K562 (cell line): ENCODE measurements at regions not wholly inside any gene's neighbourhood (a gene's known extent, or its start where the extent isn't known, plus 50 kb on each side); places are given as distances from the start of the nearest gene placed in this dataset.

Experiments
- ATAC-seq: fragments of 200-7000 bp; cut with Tn5 transposase; 3 replicates; pipeline ENCODE4 v1.9.1; 2020; ENCODE audit warnings: moderate library complexity
- BruUV-seq: library from RNA; stranded (reverse); fragments of 400-500 nt; replicated peaks from 2 replicates; lab custom pipeline; 2021; lab: Mats Ljungman, UMichigan
- CTCF ChIA-PET: fragments of 300-600 bp; formaldehyde crosslinking; extraction: SDS; loops from one replicate; lab custom pipeline; 2021; ENCODE audit warnings: low intra/inter-chr PET ratio; lab: Yijun Ruan, JAX
- POLR2A ChIA-PET: fragments of 300-600, 350-650 bp; sonication (Branson Sonifier 250); formaldehyde crosslinking; extraction: SDS; loops from one replicate; lab custom pipeline; 2021; ENCODE audit warnings: antibody characterized with exemption, inconsistent platforms; lab: Yijun Ruan, JAX
- DNase-seq, 4 experiments: peaks; one replicate each; pipeline versions ENCODE4 v3.0.0 to v3.0.0-alpha.2; 2011 to 2018; ENCODE audit warnings: low spot score in 3 of 4, mixed read lengths in 3 of 4; ENCODE audit errors: extremely low read depth in 1 of 4
- FAIRE-seq: peaks from 2 replicates; lab custom pipeline; 2011; peaks lifted over from hg19 to GRCh38; lab: Jason Lieb, UNC
- H2AFZ ChIP-seq: 2 replicates; pipeline ENCODE4 v1.6.0; 2011; ENCODE audit warnings: low read depth, low read length, control low read depth, inconsistent platforms
- H3K27ac ChIP-seq: fragments of 200-600 bp; 3 replicates; pipeline ENCODE4 v1.8.0; 2011; ENCODE audit warnings: low read depth, mild to moderate bottlenecking, control low read depth, inconsistent platforms, low read length, moderate library complexity, mixed read lengths; ENCODE audit errors: extremely low read depth
- H3K27me3 ChIP-seq, 2 experiments: fragments of 300-600 bp in 1 of 2; 2 replicates in 1 of 2; 3 replicates in 1 of 2; pipeline versions ENCODE4 v1.6.0 to v1.8.0; 2011; ENCODE audit warnings: inconsistent platforms in 2 of 2, low read length in 2 of 2, mild to moderate bottlenecking in 1 of 2, mixed read lengths in 1 of 2, moderate library complexity in 1 of 2; ENCODE audit not compliant: control insufficient read depth in 2 of 2, insufficient read depth in 2 of 2
- H3K36me3 ChIP-seq: fragments of 300-600 bp; 3 replicates; pipeline ENCODE4 v1.8.0; 2011; ENCODE audit warnings: mild to moderate bottlenecking, low read length, inconsistent platforms; ENCODE audit not compliant: control insufficient read depth, insufficient read depth
- H3K4me1 ChIP-seq, 2 experiments: fragments of 200-600 bp in 1 of 2; replicated peaks in 1 of 2; 2 replicates in 1 of 2; 3 replicates in 1 of 2; pipeline versions ENCODE4 v1.5.1 to v1.8.0; 2011; ENCODE audit warnings: inconsistent platforms in 2 of 2, low read length in 2 of 2, mild to moderate bottlenecking in 1 of 2, mixed read lengths in 1 of 2, moderate library complexity in 1 of 2; ENCODE audit not compliant: control insufficient read depth in 2 of 2, insufficient read depth in 2 of 2
- H3K4me2 ChIP-seq: 2 replicates; pipeline ENCODE4 v1.6.1; 2011; ENCODE audit warnings: low read length, control low read depth, inconsistent platforms, mixed read lengths; ENCODE audit not compliant: insufficient read depth
- H3K4me3 ChIP-seq: fragments of 200-600 bp; sonication (generic), shearing (Covaris generic); 2 replicates; pipeline ENCODE4 v1.5.1; 2016; ENCODE audit warnings: control low read depth, inconsistent platforms
- H3K79me2 ChIP-seq: fragments of 200-600 bp; 3 replicates; pipeline ENCODE4 v1.8.0; 2011; ENCODE audit warnings: low read length, inconsistent platforms; ENCODE audit not compliant: control insufficient read depth, insufficient read depth
- H3K9ac ChIP-seq, 2 experiments: 2 replicates each; pipeline versions ENCODE4 v1.6.0 to v1.6.1; 2011; ENCODE audit warnings: low read depth in 2 of 2, low read length in 2 of 2, control low read depth in 1 of 2, inconsistent platforms in 1 of 2, mild to moderate bottlenecking in 1 of 2, mixed read lengths in 1 of 2; ENCODE audit not compliant: insufficient read depth in 1 of 2
- H3K9me1 ChIP-seq: one replicate; pipeline ENCODE4 v1.6.0; 2011; ENCODE audit warnings: inconsistent platforms, mild to moderate bottlenecking, low read length, moderate library complexity; ENCODE audit not compliant: control insufficient read depth, insufficient read depth
- H3K9me3 ChIP-seq: replicated peaks from 2 replicates; pipeline ENCODE4 v1.5.1; 2011; ENCODE audit warnings: low read depth, low read length, inconsistent platforms; ENCODE audit not compliant: control insufficient read depth, insufficient read depth
- H4K20me1 ChIP-seq: replicated peaks from 2 replicates; pipeline ENCODE4 v1.6.1; 2011; ENCODE audit warnings: low read length, inconsistent platforms, mixed read lengths; ENCODE audit not compliant: control insufficient read depth, insufficient read depth
- MIER1 ChIP-seq: fragments of 450-650 bp; IDR thresholded peaks from 2 replicates; pipeline ENCODE4 v1.6.1; 2016; ENCODE audit warnings: antibody characterized with exemption, mild to moderate bottlenecking, low read depth
- NFIX ChIP-seq: fragments of 250-450 bp; sonication (Bioruptor Pico); IDR thresholded peaks from 2 replicates; pipeline ENCODE4 v1.4.0; 2020; ENCODE audit warnings: low read depth, mild to moderate bottlenecking, moderate library complexity
- PHB ChIP-seq: fragments of 250-450 bp; sonication (Bioruptor Pico); IDR thresholded peaks from 2 replicates; pipeline ENCODE4 v1.5.0; 2021
- POLR2AphosphoS5 ChIP-seq: IDR thresholded peaks from 2 replicates; pipeline ENCODE4 v1.6.1; 2011; ENCODE audit warnings: mild to moderate bottlenecking, low read depth, low read length, moderate library complexity; ENCODE audit not compliant: control insufficient read depth, insufficient read depth
- POLR3A ChIP-seq: IDR thresholded peaks from 2 replicates; pipeline ENCODE4 v1.6.1; 2011; ENCODE audit warnings: borderline replicate concordance, mild to moderate bottlenecking, moderate library complexity; ENCODE audit not compliant: insufficient read length, insufficient read depth; ENCODE audit errors: extremely low read depth
- WGBS: fragments of 100-300 bp; shearing (Covaris generic); methylation state at CpG from one replicate; pipeline ENCODE4 v1.1.6; 2016; ENCODE audit warnings: low coverage, mixed read lengths; ENCODE audit not compliant: insufficient coverage; ENCODE audit errors: missing lambda C conversion rate; 5-methylcytosine and 5-hydroxymethylcytosine counted together
- in situ Hi-C: fragments of 300-500 bp; cut with MboI; formaldehyde crosslinking; loops from 4 replicates; pipeline ENCODE4 v1.15.0; 2018; ENCODE audit warnings: inconsistent platforms, mixed read lengths
- intact Hi-C: fragments of 100-400 bp; cut with micrococcal nuclease; formaldehyde crosslinking; loops from 2 replicates; pipeline ENCODE4 v1.14.2; 2022
- TF ChIP-seq, protein P1 (sequence below), 2 experiments: IDR thresholded peaks; 2 replicates each; pipeline ENCODE4 v1.6.1; 2012; ENCODE audit warnings: improper control_type of control experiment in 2 of 2, low read depth in 2 of 2, low read length in 2 of 2, borderline replicate concordance in 1 of 2
- TF ChIP-seq, protein P2 (sequence below): IDR thresholded peaks from 3 replicates; pipeline ENCODE4 v1.6.1; 2011; ENCODE audit warnings: borderline replicate concordance, mild to moderate bottlenecking; ENCODE audit not compliant: insufficient read length, insufficient read depth

DNA sequence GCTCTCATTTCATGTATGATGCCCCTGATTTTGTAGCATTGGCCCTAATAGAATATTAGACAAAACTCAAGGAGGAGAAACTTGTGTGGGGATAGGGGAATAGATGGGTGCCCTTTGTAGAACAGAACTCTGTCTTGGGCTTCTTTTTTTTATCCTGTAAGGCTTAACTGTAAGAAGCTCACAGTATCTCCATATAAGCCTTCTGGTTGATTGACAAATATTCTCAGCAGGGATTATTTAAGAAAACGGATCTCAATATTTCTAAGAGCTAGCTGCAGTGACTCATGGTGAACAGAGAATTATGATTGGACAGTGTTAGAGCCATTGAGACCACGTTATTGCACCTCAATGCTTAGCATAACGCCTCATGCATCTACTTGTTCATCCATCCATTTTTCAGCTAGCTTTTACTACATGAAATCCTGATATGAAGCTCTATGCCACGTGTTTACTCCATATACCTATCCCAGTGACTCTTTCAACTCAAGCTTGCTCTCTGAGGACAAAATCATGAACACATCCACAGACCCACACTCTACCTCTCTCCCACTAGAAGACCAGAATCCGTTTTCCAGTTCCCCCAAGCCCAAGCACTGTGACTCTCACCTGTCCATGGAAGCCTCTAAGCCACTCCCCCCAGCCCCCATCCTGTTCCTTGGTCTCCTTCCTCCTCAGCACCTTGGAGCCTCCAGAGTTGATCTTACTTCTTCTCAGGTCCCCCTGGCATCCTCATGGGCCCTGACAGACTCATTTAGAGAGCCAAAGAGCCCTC lies 99.2 kb downstream of the BCL2L11 start (continued):
- TF ChIP-seq, protein P1, sequence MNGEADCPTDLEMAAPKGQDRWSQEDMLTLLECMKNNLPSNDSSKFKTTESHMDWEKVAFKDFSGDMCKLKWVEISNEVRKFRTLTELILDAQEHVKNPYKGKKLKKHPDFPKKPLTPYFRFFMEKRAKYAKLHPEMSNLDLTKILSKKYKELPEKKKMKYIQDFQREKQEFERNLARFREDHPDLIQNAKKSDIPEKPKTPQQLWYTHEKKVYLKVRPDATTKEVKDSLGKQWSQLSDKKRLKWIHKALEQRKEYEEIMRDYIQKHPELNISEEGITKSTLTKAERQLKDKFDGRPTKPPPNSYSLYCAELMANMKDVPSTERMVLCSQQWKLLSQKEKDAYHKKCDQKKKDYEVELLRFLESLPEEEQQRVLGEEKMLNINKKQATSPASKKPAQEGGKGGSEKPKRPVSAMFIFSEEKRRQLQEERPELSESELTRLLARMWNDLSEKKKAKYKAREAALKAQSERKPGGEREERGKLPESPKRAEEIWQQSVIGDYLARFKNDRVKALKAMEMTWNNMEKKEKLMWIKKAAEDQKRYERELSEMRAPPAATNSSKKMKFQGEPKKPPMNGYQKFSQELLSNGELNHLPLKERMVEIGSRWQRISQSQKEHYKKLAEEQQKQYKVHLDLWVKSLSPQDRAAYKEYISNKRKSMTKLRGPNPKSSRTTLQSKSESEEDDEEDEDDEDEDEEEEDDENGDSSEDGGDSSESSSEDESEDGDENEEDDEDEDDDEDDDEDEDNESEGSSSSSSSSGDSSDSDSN (IDR thresholded peaks at IDR 0.05; ENCODE audit: borderline replicate concordance in 1 of 2, low read depth in 2 of 2, low read length in 2 of 2), result no peak
- no peak for TF ChIP-seq MIER1
- TF ChIP-seq, protein P2, sequence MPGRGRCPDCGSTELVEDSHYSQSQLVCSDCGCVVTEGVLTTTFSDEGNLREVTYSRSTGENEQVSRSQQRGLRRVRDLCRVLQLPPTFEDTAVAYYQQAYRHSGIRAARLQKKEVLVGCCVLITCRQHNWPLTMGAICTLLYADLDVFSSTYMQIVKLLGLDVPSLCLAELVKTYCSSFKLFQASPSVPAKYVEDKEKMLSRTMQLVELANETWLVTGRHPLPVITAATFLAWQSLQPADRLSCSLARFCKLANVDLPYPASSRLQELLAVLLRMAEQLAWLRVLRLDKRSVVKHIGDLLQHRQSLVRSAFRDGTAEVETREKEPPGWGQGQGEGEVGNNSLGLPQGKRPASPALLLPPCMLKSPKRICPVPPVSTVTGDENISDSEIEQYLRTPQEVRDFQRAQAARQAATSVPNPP, result no peak
- no peak for TF ChIP-seq PHB (CRISPR knock-in tag)
- TF ChIP-seq POLR3A, result no peak
- no peak for TF ChIP-seq NFIX
- TF ChIP-seq, all 486 proteins: peak for 0

DNA sequence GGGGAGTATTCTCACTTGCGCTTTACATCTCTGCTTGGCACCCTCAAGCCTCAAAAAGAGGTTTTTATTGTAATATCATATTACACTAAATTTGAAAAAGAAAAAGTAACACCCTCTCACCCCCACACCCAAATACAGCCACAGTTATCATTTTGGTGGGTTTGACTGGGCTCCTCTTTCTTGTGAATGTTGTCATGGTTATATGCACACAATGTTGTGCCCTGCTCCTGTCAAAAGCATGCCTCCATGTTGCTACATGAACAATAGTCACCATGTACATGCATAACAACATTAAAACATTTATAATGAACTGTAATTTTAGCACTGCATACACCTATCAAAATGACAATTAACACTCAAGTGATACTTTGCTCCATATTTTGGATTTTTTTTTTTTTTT lies 100.2 kb downstream of the BCL2L11 start:
- H3K36me3 ChIP-seq, result no peaks in the 10 kb centered on the region; the same call in 2 of the 3 replicates
- WGBS, result 96% methylated on average over 1 of the region's 1 CpG
- FAIRE-seq (no peak), DNase-seq (no peak), ATAC-seq (no peak)
- no peak overlapping the region for H3K9ac ChIP-seq
- ChIA-PET CTCF (no interaction called here), POLR2A (interaction anchor here (0.9 kb wide), 1 partner anchor 24 kb away, joined by 4 read pairs; no protein-coding TSS in a partner anchor)
- no peak overlapping the region for H2AFZ ChIP-seq
- no peaks in the 10 kb centered on the region for H3K79me2 ChIP-seq
- no peaks in the 10 kb centered on the region for H4K20me1 ChIP-seq
- no TSS peak for BruUV-seq
- no peaks in the 10 kb centered on the region for H3K27me3 ChIP-seq
- H3K4me1 ChIP-seq, result no peaks in the 10 kb centered on the region; a peak in 1 of 5 replicates
- H3K4me2 ChIP-seq, result no peak overlapping the region
- H3K27ac ChIP-seq, result no peak overlapping the region
- intact Hi-C loops, result no loop called here
- H3K9me1 ChIP-seq, result no peaks in the 10 kb centered on the region
- H3K9me3 ChIP-seq, result no peaks in the 10 kb centered on the region; the same call in none of the 2 replicates
- in situ Hi-C loops, result no loop called here
- H3K4me3 ChIP-seq, result no peak overlapping the region
- no peak for TF ChIP-seq POLR2AphosphoS5
- TF ChIP-seq PHB (CRISPR knock-in tag), result no peak
